ENCODE measurements at regions not wholly inside any gene's neighbourhood (a gene's known extent, or its start where the extent isn't known, plus 50 kb on each side); places are given as distances from the start of the nearest gene placed in this dataset.

- no peak for TF ChIP-seq CTCF (IDR thresholded peaks at IDR 0.05)
- TF ChIP-seq POLR2A (IDR thresholded peaks at IDR 0.05), result no peak
- no peak for TF ChIP-seq EP300 (IDR thresholded peaks at IDR 0.05)
- no peak for TF ChIP-seq POLR2AphosphoS5 (IDR thresholded peaks at IDR 0.05)
Measured at GRCh38 chr5:4335078-4335477, 739.4 kb downstream of the IRX1 start.
